ENCODE measurements at regions not wholly inside any gene's neighbourhood (a gene's known extent, or its start where the extent isn't known, plus 50 kb on each side); places are given as distances from the start of the nearest gene placed in this dataset.
"Not testable (repeated sequence)": the region's sequence is repeated elsewhere in the genome, so short reads cannot be mapped to it uniquely, and the experiment has no call there.

DNA sequence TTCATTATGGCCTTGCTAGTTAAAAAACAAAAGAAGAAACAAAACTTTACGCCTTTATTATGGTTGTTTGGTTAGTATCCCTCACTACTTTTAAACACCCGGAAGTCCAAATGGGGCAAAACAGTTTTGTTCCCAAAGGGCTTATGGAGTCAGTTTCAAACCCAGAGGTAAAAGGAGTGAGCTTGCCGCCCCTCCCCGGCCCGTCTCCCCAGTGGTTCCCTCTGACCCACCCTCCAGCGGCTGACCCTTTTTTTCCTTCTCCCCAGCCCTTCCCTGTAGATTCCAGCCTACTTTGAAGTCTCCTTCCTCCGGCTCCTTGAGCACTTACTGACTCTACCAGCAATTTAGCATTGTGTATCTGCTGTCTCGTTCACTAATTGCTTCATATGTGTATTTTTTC, 209.2 kb downstream of the ICOS start:
- no peak for DNase-seq

- DNase-seq = not testable (repeated sequence)
Measured at GRCh38 chr2:204147040-204147439, 210.5 kb downstream of the ICOS start.

GRCh38 chr2:204150721-204151120, 214.2 kb downstream of the ICOS start:
- DNase-seq = no peak

DNA sequence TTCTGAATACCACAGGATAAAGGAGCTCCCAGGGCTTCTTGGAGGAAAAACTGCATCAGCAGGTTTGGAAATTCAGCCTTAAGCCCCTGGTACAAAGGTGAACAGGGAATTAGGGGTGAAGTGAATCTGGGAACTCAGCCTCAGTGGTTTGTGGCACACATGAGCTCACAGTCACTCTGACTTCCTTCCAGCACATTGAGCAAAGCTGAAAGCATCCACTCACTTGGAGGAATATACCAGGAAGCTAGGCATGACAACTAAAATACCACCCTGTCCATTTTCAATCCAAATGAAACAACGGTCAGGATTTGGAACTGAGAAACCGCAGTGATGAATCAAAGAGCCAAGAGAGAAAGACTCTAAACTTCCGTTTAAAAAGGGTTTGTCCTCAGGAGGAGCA, 216.1 kb downstream of the ICOS start:
- no peak for DNase-seq

DNA sequence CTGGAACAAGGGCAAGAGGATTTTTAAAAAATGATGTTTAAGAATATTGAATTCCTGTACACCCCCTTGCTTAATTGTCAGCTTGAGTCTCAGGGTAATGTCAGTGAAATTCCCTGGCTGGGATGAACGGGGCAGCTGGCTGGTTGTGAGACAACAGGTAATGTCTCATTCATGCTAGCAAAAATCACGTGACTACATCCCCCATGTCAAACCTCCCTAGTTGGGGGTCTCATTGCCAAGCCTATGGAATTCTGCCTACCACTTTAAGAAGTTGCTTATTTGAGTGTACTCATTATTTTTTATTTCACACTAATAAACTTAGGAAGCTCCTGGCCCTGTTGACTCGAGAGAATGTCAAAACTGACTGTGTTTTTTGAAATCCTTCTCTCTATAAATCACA, 218.3 kb downstream of the ICOS start:
- no peak for DNase-seq

GRCh38 chr2:204156456-204156855, 219.9 kb downstream of the ICOS start:
- DNase-seq = peak in 1 of 2 donors; percentile 23

GRCh38 chr2:204157684-204158083, 221.1 kb downstream of the ICOS start:
- DNase-seq = no peak

GRCh38 chr2:204159526-204159925, 223.0 kb downstream of the ICOS start:
- DNase-seq = no peak

DNA sequence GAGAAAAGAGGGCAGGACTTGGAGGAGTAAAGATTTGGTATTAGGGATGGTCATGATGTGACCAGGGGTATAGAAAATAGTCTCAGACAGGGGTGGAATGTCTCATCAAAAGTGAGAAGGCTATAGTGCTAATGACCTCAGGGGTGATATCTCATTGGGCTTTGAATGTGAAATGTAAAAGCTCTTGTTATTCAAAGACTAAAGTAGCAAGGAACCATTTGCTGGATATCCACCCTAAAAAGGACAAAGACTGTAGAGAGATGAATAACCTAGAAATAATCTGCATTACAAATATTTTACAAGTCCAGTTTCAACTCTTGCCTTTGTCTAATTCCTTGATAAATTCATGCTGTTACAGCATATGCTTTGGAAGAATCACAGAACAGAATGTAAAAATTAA, 224.4 kb downstream of the ICOS start:
- DNase-seq = no peak

DNA sequence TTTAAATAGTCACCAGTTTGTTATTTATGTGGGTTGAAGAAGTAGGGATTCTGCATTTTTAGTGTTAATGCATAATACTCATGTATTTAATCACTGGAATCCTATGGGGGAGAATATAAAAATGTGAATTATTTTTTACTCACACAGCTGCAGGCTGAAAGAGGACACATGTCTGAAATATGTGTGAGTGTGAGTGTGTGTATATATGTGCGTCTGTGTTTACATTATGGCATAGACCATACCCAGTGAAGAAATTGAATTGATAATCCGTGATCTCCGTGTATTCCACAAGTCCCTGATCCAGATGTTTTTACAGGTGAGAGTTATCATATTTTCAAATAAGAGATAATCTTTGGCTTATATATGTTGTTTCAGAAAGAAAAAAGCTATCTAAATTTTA, 225.3 kb downstream of the ICOS start:
- DNase-seq = no peak

- no peak for DNase-seq
Measured at GRCh38 chr2:204166961-204167360, 230.4 kb downstream of the ICOS start.

- not testable (repeated sequence) for DNase-seq
Measured at GRCh38 chr2:204167670-204168069, 231.1 kb downstream of the ICOS start.

GRCh38 chr2:204170411-204170810, 233.8 kb downstream of the ICOS start:
- no peak for DNase-seq

DNA sequence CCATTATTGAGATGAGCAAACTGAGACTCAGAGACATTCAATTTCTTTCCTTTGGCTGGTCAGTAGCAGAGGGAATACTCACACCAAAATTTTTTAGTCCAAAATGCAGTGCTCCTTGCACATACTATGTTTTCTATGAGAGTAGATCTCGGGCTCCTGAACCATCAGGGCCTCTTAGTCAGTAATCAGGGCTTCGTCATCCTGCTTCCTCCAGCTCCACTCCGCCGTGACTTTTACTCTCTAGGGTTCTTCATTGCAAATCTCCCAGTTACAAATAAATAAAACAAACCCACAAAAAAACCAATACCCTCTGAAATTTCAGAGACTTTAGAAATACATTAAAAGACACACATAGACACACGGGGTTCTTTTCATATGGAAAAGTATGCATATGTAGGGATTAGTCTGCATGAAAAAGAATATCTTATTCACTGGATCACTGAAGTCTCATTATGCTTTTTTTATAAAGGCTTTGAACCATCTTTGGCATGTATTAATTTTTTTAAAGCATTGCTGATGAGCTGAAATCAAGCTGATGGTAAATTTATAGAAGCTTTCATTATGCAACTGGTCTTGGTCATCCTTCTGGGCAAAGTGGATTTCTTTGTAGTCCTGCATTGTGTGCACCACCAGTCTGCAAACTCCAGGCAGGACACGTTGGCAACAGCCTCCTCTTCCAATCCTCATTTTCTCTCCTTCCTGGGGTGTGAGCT, 235.0 kb downstream of the ICOS start:
- DNase-seq = no peak

DNA sequence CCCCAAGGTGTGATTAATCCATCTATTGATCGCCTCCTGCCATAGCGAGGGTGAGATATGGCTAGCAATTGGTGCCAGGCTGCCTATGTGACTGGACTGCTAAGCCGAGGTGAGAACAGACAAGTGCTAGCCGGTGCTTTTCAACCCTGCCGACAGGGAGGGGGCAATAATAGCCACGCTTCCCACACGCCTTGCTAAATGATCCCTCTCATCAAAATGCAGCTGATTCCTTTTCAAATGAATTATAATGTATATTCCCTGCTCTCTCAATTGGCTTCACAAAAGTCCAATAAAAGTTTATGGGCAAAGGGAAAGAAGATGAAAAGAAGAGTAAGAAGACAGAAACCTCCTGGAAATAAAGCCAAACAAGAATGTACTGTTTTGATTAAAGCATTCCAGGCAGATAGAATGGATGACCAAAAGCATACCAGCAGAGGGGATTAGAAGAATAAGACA, 235.6 kb downstream of the ICOS start:
- no peak for DNase-seq

DNA sequence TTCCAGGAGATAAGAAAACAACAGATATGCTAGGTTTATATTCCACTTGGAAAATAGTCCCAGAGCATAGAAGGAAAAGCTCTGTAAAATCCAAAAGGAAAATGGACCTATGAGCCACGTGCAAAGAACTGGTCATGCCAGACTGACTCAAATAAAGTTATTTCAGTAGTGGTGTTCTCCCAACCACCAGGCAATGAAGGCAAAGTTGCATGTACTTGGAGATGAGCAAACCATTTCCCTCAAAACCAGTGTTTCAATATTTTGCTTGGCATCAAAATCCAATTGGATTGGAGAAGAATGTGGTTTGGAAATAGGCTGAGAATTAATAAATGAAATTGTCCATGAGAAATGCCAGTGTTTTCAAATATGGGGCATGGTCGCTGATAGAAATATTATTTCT, 237.5 kb downstream of the ICOS start:
- no peak for DNase-seq

GRCh38 chr2:204175552-204176271, 239.1 kb downstream of the ICOS start:
- DNase-seq = no peak

GRCh38 chr2:204176306-204176705, 239.7 kb downstream of the ICOS start:
- DNase-seq = no peak

GRCh38 chr2:204177251-204177976, 240.9 kb downstream of the ICOS start:
- no peak for DNase-seq

DNA sequence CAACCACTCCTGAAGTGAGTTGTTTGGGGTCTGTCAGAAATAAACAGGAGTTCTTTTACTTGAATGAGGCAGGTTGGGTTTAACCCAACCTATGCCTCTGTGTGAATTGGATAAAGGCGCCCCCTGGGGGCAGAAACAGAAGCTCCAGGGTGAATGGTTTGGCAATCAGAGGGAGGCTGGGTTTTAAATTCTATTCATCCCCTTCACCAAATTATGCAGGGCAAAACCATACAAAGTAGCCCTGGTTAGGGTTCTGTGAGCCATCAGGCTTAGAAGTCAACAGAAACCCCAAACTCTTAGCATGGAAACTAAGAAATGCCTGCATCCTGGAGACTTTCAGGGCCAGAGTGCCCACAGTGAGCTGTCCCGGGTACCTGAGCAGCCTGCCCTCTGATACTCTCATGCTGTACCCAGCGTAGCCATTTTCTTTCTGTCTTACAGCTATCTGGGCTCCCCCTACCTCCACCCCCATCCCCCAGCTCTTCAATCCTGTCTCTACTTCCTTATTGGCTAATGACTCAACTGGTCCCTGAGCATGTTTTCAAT, 241.5 kb downstream of the ICOS start:
- peak; percentile 15 to 45 for DNase-seq

- DNase-seq = peak; percentile 38 to 63
Measured at GRCh38 chr2:204180649-204181048, 244.1 kb downstream of the ICOS start.

DNA sequence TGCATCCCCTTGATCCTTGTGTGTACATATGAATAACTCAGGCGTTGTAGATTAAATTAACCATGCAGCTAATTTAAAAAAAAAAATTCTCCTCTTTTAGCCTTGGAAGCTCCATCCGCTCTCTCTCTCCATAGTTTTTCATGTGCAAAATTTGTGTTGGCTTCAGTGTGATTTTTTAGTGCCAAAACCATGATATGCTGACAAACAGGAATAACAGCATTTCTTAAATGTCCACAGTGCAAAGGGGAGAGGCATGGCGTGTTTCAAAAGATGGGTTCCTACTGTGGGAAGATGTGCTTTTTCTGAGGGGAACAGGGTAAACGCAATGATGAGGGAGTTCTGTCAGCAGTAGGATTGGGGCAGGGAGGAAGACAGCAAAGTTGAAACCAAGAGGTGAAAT, 247.0 kb downstream of the ICOS start:
- DNase-seq = no peak

DNA sequence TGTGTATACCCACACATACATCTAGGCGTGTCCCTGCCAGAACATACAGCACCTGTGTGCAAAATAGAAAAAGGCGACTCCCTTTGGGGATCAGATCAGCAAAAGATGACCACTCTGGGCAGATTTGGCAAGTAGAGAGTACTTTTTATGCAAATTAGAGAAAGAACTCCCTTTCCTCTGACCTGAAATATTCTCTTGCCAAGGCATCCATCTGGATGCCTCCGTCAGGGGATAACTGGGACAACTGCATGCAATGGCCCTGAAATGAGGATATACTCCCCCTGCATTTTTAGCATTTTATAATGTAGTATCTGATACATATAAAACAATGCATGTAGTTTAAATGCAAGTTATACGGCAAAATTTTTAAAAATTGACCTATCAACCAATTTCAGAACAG, 247.7 kb downstream of the ICOS start:
- DNase-seq = no peak

Data from inflammatory macrophage (primary cell).